Endothelial cell of umbilical vein (primary cell): ENCODE measurements at regions not wholly inside any gene's neighbourhood (a gene's known extent, or its start where the extent isn't known, plus 50 kb on each side); places are given as distances from the start of the nearest gene placed in this dataset.

Source experiments
- CTCF ChIP-seq, 2 donors: IDR thresholded peaks; 1 replicate in 1 of 2; 2 replicates in 1 of 2; pipeline ENCODE4 v1.5.1; 2011; ENCODE audit warnings: low read length in 2 of 2, mild to moderate bottlenecking in 2 of 2, moderate library complexity in 2 of 2, control low read depth in 1 of 2, inconsistent platforms in 1 of 2, low read depth in 1 of 2; ENCODE audit not compliant: insufficient read depth in 1 of 2; ENCODE audit errors: extremely low read depth in 1 of 2
- FOS ChIP-seq: IDR thresholded peaks from 2 replicates; pipeline ENCODE4 v1.6.1; 2011; ENCODE audit warnings: mild to moderate bottlenecking, low read length, moderate library complexity, borderline replicate concordance; ENCODE audit not compliant: insufficient read depth
- GATA2 ChIP-seq: IDR thresholded peaks from 2 replicates; pipeline ENCODE4 v1.7.0; 2011; ENCODE audit warnings: low read depth, mild to moderate bottlenecking, moderate library complexity, mixed read lengths, low read length; ENCODE audit not compliant: insufficient read length, insufficient read depth
- JUN ChIP-seq: IDR thresholded peaks from 2 replicates; pipeline ENCODE4 v1.6.1; 2011; ENCODE audit warnings: borderline replicate concordance, low read depth; ENCODE audit not compliant: insufficient read length, insufficient read depth
- POLR2A ChIP-seq: IDR thresholded peaks from 2 replicates; pipeline ENCODE4 v1.6.1; 2012; ENCODE audit warnings: low read depth, mild to moderate bottlenecking, control low read depth, low read length
- POLR2AphosphoS5 ChIP-seq: IDR thresholded peaks from 2 replicates; pipeline ENCODE4 v1.6.1; 2012; ENCODE audit warnings: low read depth, mild to moderate bottlenecking, control low read depth, low read length, moderate library complexity; ENCODE audit not compliant: insufficient read depth
- TF ChIP-seq, protein P1 (sequence below): IDR thresholded peaks from 2 replicates; pipeline ENCODE4 v1.6.1; 2011; ENCODE audit not compliant: insufficient read depth, insufficient read length

GRCh38 chr6:44626616-44627015, 239.1 kb downstream of the CDC5L start:
- TF ChIP-seq CTCF (IDR thresholded peaks at IDR 0.05; ENCODE audit: extremely low read depth in 1 of 2, insufficient read depth in 1 of 2, low read depth in 1 of 2, low read length in 2 of 2) (no peak), POLR2A (no peak), GATA2 (no peak), FOS (no peak), JUN (no peak), POLR2AphosphoS5 (no peak)
- TF ChIP-seq, protein P1, sequence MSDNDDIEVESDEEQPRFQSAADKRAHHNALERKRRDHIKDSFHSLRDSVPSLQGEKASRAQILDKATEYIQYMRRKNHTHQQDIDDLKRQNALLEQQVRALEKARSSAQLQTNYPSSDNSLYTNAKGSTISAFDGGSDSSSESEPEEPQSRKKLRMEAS: no peak
